OCI-LY7 (cell line): ENCODE measurements at regions not wholly inside any gene's neighbourhood (a gene's known extent, or its start where the extent isn't known, plus 50 kb on each side); places are given as distances from the start of the nearest gene placed in this dataset.

ENCODE experiments used
- BruUV-seq: library from RNA; stranded (reverse); fragments of 400-500 nt; replicated peaks from 2 replicates; lab custom pipeline; 2021; lab: Mats Ljungman, UMichigan
- CTCF ChIA-PET: fragments of 300-600 bp; sonication (Branson Sonifier 250); formaldehyde crosslinking; loops from one replicate; lab custom pipeline; 2022; ENCODE audit warnings: antibody characterized with exemption; ENCODE audit not compliant: unreplicated experiment; lab: Charles Lee
- POLR2A ChIA-PET: fragments of 300-600 bp; sonication (Branson Sonifier 250); formaldehyde crosslinking; loops from one replicate; lab custom pipeline; 2022; ENCODE audit warnings: antibody characterized with exemption; lab: Charles Lee
- DNase-seq: peaks from one replicate; pipeline ENCODE4 v3.0.0-alpha.2; 2015; ENCODE audit warnings: low spot score
- H2AFZ ChIP-seq: fragments of 200-600 bp; sonication (generic), shearing (Covaris generic); 2 replicates; pipeline ENCODE4 v1.6.1; 2014; ENCODE audit warnings: mild to moderate bottlenecking, antibody characterized with exemption, low read length, moderate library complexity
- H3K27ac ChIP-seq: fragments of 200-600 bp; sonication (generic); 2 replicates; pipeline ENCODE4 v1.5.1; 2014; ENCODE audit warnings: mixed run types, low read depth, mild to moderate bottlenecking, moderate library complexity, low read length, inconsistent platforms; ENCODE audit not compliant: poor library complexity, severe bottlenecking
- H3K36me3 ChIP-seq: fragments of 200-600 bp; sonication (generic); 2 replicates; pipeline ENCODE4 v1.6.1; 2014; ENCODE audit warnings: mild to moderate bottlenecking, antibody characterized with exemption, low read length, moderate library complexity, mixed read lengths; ENCODE audit not compliant: insufficient read depth
- H3K4me1 ChIP-seq: fragments of 200-600 bp; sonication (generic); 2 replicates; pipeline ENCODE4 v1.5.1; 2014; ENCODE audit warnings: mild to moderate bottlenecking, low read length; ENCODE audit not compliant: insufficient read depth, poor library complexity, severe bottlenecking
- H3K4me2 ChIP-seq: fragments of 200-600 bp; sonication (generic); 2 replicates; pipeline ENCODE4 v1.6.1; 2014; ENCODE audit warnings: mild to moderate bottlenecking, low read length
- H3K4me3 ChIP-seq: fragments of 200-600 bp; sonication (generic); 2 replicates; pipeline ENCODE4 v1.5.1; 2014; ENCODE audit warnings: mild to moderate bottlenecking, low read depth, low read length; ENCODE audit not compliant: poor library complexity, severe bottlenecking
- H3K79me2 ChIP-seq: fragments of 200-600 bp; sonication (generic); 2 replicates; pipeline ENCODE4 v1.6.1; 2016; ENCODE audit warnings: low read depth, mild to moderate bottlenecking, low read length, moderate library complexity, mixed read lengths; ENCODE audit not compliant: insufficient read depth
- H3K9me2 ChIP-seq: fragments of 200-600 bp; sonication (generic); 2 replicates; pipeline ENCODE4 v1.6.1; 2016; ENCODE audit warnings: mild to moderate bottlenecking, low read length, mixed read lengths; ENCODE audit not compliant: insufficient read depth
- H3K9me3 ChIP-seq: fragments of 200-600 bp; sonication (generic); 2 replicates; pipeline ENCODE4 v1.6.1; 2014; ENCODE audit warnings: mild to moderate bottlenecking, mixed run types, low read length, mixed read lengths
- H4K20me1 ChIP-seq: fragments of 200-600 bp; sonication (generic); 2 replicates; pipeline ENCODE4 v1.6.1; 2014; ENCODE audit warnings: mild to moderate bottlenecking, antibody characterized with exemption, low read length, moderate library complexity, mixed read lengths; ENCODE audit not compliant: insufficient read depth
- EZH2phosphoT487 ChIP-seq: fragments of 200-600 bp; sonication (generic); IDR thresholded peaks from 2 replicates; pipeline ENCODE4 v1.6.1; 2018; ENCODE audit warnings: low read depth, borderline replicate concordance, mild to moderate bottlenecking, mixed run types, antibody characterized with exemption, low read length, moderate library complexity, mixed read lengths
- intact Hi-C: fragments of 100-400 bp; cut with micrococcal nuclease; formaldehyde crosslinking; loops from one replicate; pipeline ENCODE4 v1.10.0; 2022; ENCODE audit not compliant: unreplicated experiment
- TF ChIP-seq, protein P1 (sequence below): fragments of 200-600 bp; sonication (generic); conservative IDR thresholded peaks from 2 replicates; pipeline ENCODE4 v1.5.1; 2014; ENCODE audit warnings: mild to moderate bottlenecking, antibody characterized with exemption, low read length, moderate library complexity, mixed read lengths

- Histone ChIP-seq H3K9me2 (no peaks in the 10 kb centered on the region), H3K4me3 (no peak overlapping the region), H3K27ac (no peak overlapping the region), H3K79me2 (no peaks in the 10 kb centered on the region), H3K36me3 (no peaks in the 10 kb centered on the region), H3K9me3 (no peaks in the 10 kb centered on the region), H4K20me1 (no peaks in the 10 kb centered on the region), H3K4me1 (no peaks in the 10 kb centered on the region), H3K4me2 (no peak overlapping the region), H2AFZ (no peak overlapping the region)
- CTCF ChIA-PET, result no interaction called here
- DNase-seq, result no peak
- intact Hi-C loops, result no loop called here
- no peak for TF ChIP-seq EZH2phosphoT487
- TF ChIP-seq, protein P1, sequence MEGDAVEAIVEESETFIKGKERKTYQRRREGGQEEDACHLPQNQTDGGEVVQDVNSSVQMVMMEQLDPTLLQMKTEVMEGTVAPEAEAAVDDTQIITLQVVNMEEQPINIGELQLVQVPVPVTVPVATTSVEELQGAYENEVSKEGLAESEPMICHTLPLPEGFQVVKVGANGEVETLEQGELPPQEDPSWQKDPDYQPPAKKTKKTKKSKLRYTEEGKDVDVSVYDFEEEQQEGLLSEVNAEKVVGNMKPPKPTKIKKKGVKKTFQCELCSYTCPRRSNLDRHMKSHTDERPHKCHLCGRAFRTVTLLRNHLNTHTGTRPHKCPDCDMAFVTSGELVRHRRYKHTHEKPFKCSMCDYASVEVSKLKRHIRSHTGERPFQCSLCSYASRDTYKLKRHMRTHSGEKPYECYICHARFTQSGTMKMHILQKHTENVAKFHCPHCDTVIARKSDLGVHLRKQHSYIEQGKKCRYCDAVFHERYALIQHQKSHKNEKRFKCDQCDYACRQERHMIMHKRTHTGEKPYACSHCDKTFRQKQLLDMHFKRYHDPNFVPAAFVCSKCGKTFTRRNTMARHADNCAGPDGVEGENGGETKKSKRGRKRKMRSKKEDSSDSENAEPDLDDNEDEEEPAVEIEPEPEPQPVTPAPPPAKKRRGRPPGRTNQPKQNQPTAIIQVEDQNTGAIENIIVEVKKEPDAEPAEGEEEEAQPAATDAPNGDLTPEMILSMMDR, result no peak
- POLR2A ChIA-PET, result no interaction called here
- BruUV-seq, result no TSS peak
Measured at GRCh38 chr12:84435682-84436081, 476.9 kb downstream of the SLC6A15 start.

DNA sequence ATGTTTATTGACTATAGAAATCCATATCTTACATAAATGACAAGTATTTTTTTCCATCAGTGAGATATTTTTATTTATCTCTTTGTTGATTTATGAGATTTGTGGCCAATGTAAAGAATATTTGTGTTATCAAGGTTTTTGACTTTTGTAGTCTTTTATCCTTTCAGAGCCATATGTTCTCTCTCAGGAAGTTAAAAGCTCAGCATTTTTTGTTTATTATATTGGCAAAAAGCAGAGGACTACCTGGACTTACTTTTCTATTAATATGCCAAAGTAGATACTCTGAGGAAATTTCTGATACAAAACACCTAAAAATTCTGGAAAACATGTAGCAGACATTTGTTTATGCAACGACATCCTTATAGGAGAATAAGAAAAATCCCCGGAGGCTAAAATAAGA is 490.3 kb downstream of the SLC6A15 start:
- CTCF ChIA-PET, result no interaction called here
- Histone ChIP-seq H3K9me2 (no peaks in the 10 kb centered on the region), H3K4me2 (no peak overlapping the region), H4K20me1 (no peaks in the 10 kb centered on the region), H3K4me3 (no peak overlapping the region), H3K79me2 (no peaks in the 10 kb centered on the region), H3K9me3 (no peaks in the 10 kb centered on the region), H3K27ac (no peak overlapping the region), H3K36me3 (no peaks in the 10 kb centered on the region), H3K4me1 (no peaks in the 10 kb centered on the region), H2AFZ (no peak overlapping the region)
- TF ChIP-seq EZH2phosphoT487, result no peak
- TF ChIP-seq, protein P1, result no peak
- intact Hi-C loops, result no loop called here
- BruUV-seq, result no TSS peak
- POLR2A ChIA-PET, result interaction anchor here (0.6 kb wide), 1 partner anchor 9 kb away, joined by 3 read pairs; no protein-coding TSS in a partner anchor
- no peak for DNase-seq

- no peak overlapping the region for H3K4me2 ChIP-seq
- no peak for DNase-seq
- H3K4me1 ChIP-seq, result no peaks in the 10 kb centered on the region
- H3K27ac ChIP-seq, result no peak overlapping the region
- intact Hi-C loops, result no loop called here
- POLR2A ChIA-PET, result interaction anchor here (1.0 kb wide), 1 partner anchor 10 kb away, joined by 3 read pairs; no protein-coding TSS in a partner anchor
- H3K9me3 ChIP-seq, result no peaks in the 10 kb centered on the region
- no peaks in the 10 kb centered on the region for H3K9me2 ChIP-seq
- BruUV-seq, result no TSS peak
- CTCF ChIA-PET, result no interaction called here
- no peaks in the 10 kb centered on the region for H4K20me1 ChIP-seq
- H3K4me3 ChIP-seq, result no peak overlapping the region
- TF ChIP-seq, protein P1, result no peak
- TF ChIP-seq EZH2phosphoT487, result no peak
- H3K79me2 ChIP-seq, result no peaks in the 10 kb centered on the region
- no peaks in the 10 kb centered on the region for H3K36me3 ChIP-seq
- no peak overlapping the region for H2AFZ ChIP-seq
Measured at GRCh38 chr12:84421103-84421502, 491.5 kb downstream of the SLC6A15 start.
